Right cardiac atrium (tissue), 5 donors: ENCODE measurements at regions not wholly inside any gene's neighbourhood (a gene's known extent, or its start where the extent isn't known, plus 50 kb on each side); places are given as distances from the start of the nearest gene placed in this dataset.

ENCODE experiments used
- ATAC-seq, 2 donors: fragments of 200-7000 bp; cut with Tn5 transposase; one replicate each; pipeline versions ENCODE4 v1.8.0 to v1.9.1; 2020; ENCODE audit warnings: moderate library complexity in 2 of 2, mild to moderate bottlenecking in 1 of 2
- DNase-seq, 3 donors: peaks; one replicate each; pipeline ENCODE4 v3.0.0-alpha.2; 2020
- H3K27ac ChIP-seq: one replicate; pipeline ENCODE4 v1.5.1; 2013; ENCODE audit warnings: mild to moderate bottlenecking, low read length, control low read depth, moderate library complexity
- H3K27me3 ChIP-seq: one replicate; pipeline ENCODE4 v1.6.1; 2013; ENCODE audit not compliant: control insufficient read depth, insufficient read depth
- H3K4me1 ChIP-seq: one replicate; pipeline ENCODE4 v1.6.1; 2013; ENCODE audit warnings: low read length; ENCODE audit not compliant: control insufficient read depth, insufficient read depth
- H3K4me3 ChIP-seq: one replicate; pipeline ENCODE4 v1.5.1; 2013; ENCODE audit warnings: low read length, control low read depth
- H3K9me3 ChIP-seq: one replicate; pipeline ENCODE4 v1.6.1; 2013; ENCODE audit warnings: low read length; ENCODE audit not compliant: control insufficient read depth
- WGBS: extraction: QIAGEN DNeasy Blood & Tissue Kit; methylation state at CpG from one replicate; pipeline ENCODE4 v1.1.7; 2013; 5-methylcytosine and 5-hydroxymethylcytosine counted together
- intact Hi-C, 4 donors: fragments of 100-400 bp; cut with DNase I; formaldehyde crosslinking; loops; one replicate each; pipeline versions ENCODE4 v1.11.0 to v1.14.0; 2022 to 2023
- donor health status: healthy with polysubstance abuse.
- donor health status: DM: no; HTN: yes; CAD: no.
- donor health status: DM: no; HTN: no; CAD: no.
- donor health status: DM: no; HTN: yes; CAD: no; lungs with severe emphysema.
- donor health status: DM: yes; HTN: yes; CAD: no.

DNA sequence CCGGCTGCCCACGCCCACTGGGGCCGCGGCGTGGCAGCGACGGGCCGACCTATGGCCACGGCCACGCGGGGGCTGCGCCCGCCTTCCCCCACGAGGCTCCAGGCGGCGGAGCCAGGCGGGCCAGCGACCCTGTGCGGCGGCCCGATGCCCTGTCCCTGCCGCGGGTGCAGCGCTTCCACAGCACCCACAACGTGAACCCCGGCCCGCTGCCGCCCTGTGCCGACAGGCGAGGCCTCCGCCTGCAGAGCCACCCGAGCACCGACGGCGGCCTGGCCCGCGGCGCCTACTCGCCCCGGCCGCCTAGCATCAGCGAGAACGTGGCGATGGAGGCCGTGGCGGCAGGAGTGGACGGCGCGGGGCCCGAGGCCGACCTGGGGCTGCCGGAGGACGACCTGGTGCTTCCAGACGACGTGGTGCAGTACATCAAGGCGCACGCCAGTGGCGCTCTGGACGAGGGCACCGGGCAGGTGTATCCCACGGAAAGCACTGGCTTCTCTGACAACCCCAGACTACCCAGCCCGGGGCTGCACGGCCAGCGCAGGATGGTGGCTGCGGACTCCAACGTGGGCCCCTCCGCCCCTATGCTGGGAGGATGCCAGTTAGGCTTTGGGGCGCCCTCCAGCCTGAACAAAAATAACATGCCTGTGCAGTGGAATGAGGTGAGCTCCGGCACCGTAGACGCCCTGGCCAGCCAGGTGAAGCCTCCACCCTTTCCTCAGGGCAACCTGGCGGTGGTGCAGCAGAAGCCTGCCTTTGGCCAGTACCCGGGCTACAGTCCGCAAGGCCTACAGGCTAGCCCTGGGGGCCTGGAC is 253.2 kb downstream of the GLI2 start:
- Histone ChIP-seq H3K4me1 (no peaks in the 10 kb centered on the region), H3K27ac (no peak overlapping the region), H3K27me3 (no peaks in the 10 kb centered on the region), H3K4me3 (no peak overlapping the region), H3K9me3 (no peaks in the 10 kb centered on the region)
- WGBS = 95% methylated on average over 74 of the region's 74 CpGs
- intact Hi-C loops = no loop called here
- ATAC-seq = no peak
- DNase-seq = no peak

DNA sequence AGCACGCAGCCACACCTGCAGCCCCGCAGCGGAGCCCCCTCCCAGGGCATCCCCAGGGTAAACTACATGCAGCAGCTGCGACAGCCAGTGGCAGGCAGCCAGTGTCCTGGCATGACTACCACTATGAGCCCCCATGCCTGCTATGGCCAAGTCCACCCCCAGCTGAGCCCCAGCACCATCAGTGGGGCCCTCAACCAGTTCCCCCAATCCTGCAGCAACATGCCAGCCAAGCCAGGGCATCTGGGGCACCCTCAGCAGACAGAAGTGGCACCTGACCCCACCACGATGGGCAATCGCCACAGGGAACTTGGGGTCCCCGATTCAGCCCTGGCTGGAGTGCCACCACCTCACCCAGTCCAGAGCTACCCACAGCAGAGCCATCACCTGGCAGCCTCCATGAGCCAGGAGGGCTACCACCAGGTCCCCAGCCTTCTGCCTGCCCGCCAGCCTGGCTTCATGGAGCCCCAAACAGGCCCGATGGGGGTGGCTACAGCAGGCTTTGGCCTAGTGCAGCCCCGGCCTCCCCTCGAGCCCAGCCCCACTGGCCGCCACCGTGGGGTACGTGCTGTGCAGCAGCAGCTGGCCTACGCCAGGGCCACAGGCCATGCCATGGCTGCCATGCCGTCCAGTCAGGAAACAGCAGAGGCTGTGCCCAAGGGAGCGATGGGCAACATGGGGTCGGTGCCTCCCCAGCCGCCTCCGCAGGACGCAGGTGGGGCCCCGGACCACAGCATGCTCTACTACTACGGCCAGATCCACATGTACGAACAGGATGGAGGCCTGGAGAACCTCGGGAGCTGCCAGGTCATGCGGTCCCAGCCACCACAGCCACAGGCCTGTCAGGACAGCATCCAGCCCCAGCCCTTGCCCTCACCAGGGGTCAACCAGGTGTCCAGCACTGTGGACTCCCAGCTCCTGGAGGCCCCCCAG is 254.1 kb downstream of the GLI2 start:
- Histone ChIP-seq H3K4me3 (no peak overlapping the region), H3K27ac (no peak overlapping the region), H3K4me1 (no peaks in the 10 kb centered on the region), H3K9me3 (no peaks in the 10 kb centered on the region), H3K27me3 (no peaks in the 10 kb centered on the region)
- no peak for ATAC-seq
- no peak for DNase-seq
- intact Hi-C loops = no loop called here
- 90% methylated on average over 26 of the region's 26 CpGs for WGBS

DNA sequence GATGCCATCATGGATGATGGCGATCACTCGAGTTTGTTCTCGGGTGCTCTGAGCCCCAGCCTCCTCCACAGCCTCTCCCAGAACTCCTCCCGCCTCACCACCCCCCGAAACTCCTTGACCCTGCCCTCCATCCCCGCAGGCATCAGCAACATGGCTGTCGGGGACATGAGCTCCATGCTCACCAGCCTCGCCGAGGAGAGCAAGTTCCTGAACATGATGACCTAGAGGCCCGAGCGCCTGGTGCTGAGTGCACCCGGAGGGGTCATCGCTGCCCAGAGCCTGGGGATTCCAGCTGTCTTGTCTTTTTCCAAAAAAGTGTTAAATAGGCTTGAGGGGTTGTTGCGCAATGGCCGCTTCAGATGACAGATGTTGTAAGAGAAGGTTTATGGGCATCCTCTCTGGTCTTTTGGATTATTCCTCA is 254.8 kb downstream of the GLI2 start:
- DNase-seq (no peak), ATAC-seq (no peak)
- WGBS = 92% methylated on average over 15 of the region's 15 CpGs
- no peaks in the 10 kb centered on the region for H3K27me3 ChIP-seq
- no peaks in the 10 kb centered on the region for H3K9me3 ChIP-seq
- intact Hi-C loops = no loop called here
- H3K27ac ChIP-seq = no peak overlapping the region
- no peak overlapping the region for H3K4me3 ChIP-seq
- no peaks in the 10 kb centered on the region for H3K4me1 ChIP-seq

DNA sequence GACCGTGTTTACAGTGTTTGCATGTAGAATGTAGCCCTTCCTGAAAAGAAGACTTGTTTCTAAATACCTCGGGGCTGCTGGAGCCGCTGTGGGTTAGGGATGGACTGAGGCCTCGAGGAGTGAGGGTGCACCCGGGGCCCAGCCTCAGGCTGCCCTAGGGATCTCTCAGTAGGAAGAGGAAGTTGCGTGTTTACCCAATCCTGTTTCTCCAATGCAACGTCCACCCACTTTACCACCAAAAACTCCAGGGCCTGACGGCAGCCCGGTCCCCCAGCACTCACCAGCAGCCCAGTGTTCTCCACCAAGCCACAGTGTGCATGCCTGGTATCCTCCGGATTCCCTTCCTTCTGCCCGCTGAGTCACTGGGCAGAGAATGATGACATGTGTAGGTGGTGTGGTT is 255.8 kb downstream of the GLI2 start:
- DNase-seq (no peak), ATAC-seq (no peak)
- intact Hi-C loops = no loop called here
- H3K4me1 ChIP-seq = no peaks in the 10 kb centered on the region
- no peaks in the 10 kb centered on the region for H3K9me3 ChIP-seq
- no peak overlapping the region for H3K4me3 ChIP-seq
- H3K27me3 ChIP-seq = no peaks in the 10 kb centered on the region
- no peak overlapping the region for H3K27ac ChIP-seq
- WGBS = 83% methylated on average over 11 of the region's 11 CpGs

DNA sequence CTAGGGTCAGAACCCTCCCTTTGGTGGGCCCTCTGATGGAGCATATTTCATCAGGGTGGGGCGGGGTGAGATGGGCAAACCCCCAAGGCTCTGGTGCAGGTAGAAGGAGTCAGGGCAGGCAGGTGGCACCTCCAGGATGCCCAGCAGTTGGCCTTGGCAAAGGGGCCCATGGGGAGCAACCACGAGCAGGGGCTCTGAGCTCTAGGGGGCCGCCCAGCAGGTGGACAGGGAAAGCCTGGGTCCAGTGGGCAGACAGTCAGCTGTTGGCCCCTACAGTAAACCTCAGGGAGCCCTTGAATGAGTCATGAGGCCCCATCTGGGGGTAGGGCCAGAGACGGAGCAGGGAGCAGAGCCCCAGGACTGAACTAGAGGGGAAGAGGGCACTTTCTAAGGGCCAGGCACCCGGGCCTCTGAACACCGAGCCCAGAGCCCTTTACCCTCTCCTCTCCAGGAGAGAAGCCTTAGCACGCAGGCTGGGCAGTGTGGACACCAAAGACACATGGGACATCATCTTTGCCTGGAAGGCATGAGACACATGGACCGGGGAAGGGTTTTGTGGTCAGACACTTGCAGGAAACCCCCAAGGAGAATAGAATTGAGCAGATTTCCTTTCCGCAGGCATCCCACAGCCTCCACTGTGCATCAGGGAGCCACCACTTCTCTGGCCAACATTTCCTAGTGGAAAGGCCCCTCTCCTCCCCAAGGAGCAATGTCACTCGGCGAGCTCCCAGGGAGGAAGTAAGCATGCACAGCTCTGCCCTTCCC is 257.3 kb downstream of the GLI2 start:
- no peaks in the 10 kb centered on the region for H3K4me1 ChIP-seq
- WGBS = 90% methylated on average over 11 of the region's 11 CpGs
- no peaks in the 10 kb centered on the region for H3K9me3 ChIP-seq
- no peaks in the 10 kb centered on the region for H3K27me3 ChIP-seq
- H3K4me3 ChIP-seq = no peak overlapping the region
- DNase-seq = no peak
- ATAC-seq = peak in 1 of 2 donors; percentile 22
- intact Hi-C loops = no loop called here
- no peak overlapping the region for H3K27ac ChIP-seq

DNA sequence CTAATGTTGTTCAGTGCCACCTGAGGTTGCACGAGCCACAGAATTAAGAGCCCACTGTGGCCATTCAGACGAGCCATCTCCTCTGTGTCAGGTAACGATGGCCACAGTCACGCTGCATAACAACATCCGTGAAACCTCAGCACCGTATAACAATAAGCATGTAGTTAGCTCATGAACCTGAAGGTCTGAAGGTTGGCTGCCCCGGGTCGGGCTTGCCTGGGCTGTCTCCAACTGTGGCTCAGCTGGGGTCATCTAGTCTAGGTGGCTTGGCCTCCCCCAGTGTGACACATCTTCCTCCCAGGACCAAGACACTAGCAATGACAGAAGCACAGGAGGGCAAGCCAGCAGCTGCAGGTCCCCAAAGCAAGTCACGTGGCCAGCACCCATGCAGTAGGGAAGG is 258.0 kb downstream of the GLI2 start:
- Histone ChIP-seq H3K4me1 (no peaks in the 10 kb centered on the region), H3K9me3 (no peaks in the 10 kb centered on the region), H3K27me3 (no peaks in the 10 kb centered on the region), H3K27ac (no peak overlapping the region), H3K4me3 (no peak overlapping the region)
- intact Hi-C loops = no loop called here
- WGBS = 82% methylated on average over 9 of the region's 9 CpGs
- DNase-seq (no peak), ATAC-seq (no peak)

DNA sequence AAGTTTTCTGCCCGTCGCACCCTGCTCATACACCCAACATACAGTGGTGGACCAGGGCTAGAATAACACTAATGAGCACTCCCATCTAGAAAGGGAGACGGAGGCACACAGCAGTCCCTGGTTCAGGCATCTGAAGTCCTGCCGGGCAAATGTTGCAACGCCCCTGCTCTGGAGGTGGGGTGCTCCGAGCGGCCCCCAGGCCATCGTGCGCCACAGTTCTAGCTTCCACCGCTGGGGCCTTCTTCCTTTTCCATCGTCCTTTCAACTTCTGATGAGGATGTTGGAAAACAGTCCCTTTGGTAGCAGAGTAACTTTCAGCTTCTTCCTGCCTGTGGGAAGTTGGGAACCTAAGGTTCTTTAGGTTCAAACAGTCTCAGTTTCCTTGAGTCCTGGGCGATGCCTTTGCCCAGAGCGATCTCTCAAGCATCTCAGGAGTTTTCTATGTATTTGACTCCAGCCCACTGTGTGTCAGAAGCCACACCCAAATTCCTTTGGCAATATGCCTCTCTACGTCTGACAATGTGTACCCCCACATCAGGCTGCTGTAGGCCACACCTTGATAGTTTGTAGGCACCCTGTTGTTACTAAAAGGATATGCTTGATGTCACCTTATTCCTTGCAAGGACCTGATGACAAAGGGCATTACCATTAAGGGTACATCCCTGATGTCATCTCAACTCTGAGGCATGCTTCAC is 258.8 kb downstream of the GLI2 start:
- Histone ChIP-seq H3K27ac (no peak overlapping the region), H3K9me3 (no peaks in the 10 kb centered on the region), H3K27me3 (no peaks in the 10 kb centered on the region), H3K4me1 (no peaks in the 10 kb centered on the region), H3K4me3 (no peak overlapping the region)
- DNase-seq (no peak), ATAC-seq (no peak)
- intact Hi-C loops = no loop called here
- WGBS = 89% methylated on average over 14 of the region's 14 CpGs

DNA sequence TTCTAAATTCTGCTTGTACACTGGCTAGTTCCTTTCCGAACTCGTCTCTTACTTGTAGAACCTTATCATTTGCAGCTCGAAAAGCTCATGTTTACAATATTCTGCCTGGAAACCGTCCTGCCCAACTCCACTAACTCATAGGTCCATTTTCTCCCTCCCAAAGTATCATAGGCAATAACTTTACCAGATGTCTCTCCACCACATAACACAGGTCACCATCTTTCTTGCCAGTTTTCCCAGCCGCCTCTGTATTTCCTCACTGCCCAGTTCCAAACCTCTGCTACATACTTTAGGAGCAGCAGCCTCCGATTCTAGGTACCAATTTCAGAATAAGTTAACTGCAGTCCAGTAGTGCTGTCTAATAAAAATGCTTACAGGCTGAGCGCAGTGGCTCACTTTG is 259.5 kb downstream of the GLI2 start:
- no peaks in the 10 kb centered on the region for H3K27me3 ChIP-seq
- H3K4me1 ChIP-seq = no peaks in the 10 kb centered on the region
- DNase-seq = no peak
- intact Hi-C loops = no loop called here
- 72% methylated on average over 7 of the region's 7 CpGs for WGBS
- H3K9me3 ChIP-seq = no peaks in the 10 kb centered on the region
- no peak for ATAC-seq
- no peak overlapping the region for H3K4me3 ChIP-seq
- H3K27ac ChIP-seq = no peak overlapping the region

DNA sequence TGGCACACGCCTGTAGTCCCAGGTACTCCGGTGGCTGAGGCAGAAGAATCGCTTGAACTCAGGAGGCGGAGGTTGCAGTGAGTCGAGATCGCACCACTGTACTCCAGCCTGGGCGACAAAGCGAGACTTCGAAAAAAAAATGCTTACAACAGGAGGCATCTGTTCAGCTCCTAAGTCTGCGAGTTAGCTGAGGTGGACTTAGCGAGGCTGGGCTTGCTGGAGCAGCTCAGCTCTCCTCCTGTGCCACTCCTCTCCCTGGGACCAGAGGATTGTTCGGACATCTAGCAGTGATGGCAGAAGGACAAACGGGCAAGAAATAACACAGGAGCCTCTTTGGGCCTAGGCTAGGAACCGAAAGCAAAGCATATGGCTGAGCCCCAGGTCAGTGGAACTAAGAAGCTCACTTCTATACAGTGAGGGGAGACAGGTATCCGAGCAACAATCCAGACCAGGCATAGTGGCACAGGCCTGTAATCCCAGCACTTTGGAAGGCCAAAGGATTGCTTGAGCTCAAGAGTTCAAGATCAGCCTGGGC is 260.1 kb downstream of the GLI2 start:
- Histone ChIP-seq H3K9me3 (no peaks in the 10 kb centered on the region), H3K4me3 (no peak overlapping the region), H3K27ac (no peak overlapping the region), H3K27me3 (no peaks in the 10 kb centered on the region), H3K4me1 (no peaks in the 10 kb centered on the region)
- 94% methylated on average over 15 of the region's 15 CpGs for WGBS
- ATAC-seq (no peak), DNase-seq (no peak)
- intact Hi-C loops = no loop called here

DNA sequence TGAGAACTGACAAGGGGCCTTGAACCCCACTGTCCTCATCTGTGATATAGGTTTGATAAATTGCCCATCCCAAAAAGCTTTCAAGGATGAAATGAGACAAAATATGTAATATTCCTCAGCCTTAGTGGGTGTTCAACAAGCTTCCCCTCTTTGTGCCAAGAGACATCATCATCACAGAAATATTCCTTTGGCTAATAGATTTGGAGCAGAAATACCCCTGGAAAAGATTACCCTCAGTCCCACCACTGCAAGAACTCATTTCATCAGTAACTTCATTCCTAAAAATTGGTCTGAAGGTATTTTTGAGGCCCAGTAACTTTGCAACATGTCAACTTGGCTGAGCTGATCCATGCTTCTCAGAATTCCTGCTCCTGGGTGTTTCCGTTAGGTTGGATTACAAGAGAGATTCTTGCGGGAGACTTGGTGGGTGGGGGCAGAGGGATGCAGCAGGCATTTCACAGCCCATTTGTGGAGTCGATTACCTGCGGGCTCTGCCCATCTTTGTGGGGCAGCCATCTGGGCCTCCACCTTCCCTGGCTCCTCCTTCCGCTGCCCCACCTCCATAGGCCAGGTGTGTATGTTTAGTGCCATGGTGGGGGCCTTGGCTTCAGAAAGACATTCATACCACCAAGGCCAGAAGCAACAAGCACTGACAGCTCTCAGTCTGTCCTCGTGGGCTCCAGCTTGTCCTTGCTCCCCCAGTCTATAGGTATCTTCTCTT is 263.9 kb downstream of the GLI2 start:
- intact Hi-C loops = no loop called here
- H3K27me3 ChIP-seq = no peaks in the 10 kb centered on the region
- no peaks in the 10 kb centered on the region for H3K4me1 ChIP-seq
- DNase-seq (no peak), ATAC-seq (no peak)
- 76% methylated on average over 6 of the region's 6 CpGs for WGBS
- no peak overlapping the region for H3K4me3 ChIP-seq
- no peaks in the 10 kb centered on the region for H3K9me3 ChIP-seq
- no peak overlapping the region for H3K27ac ChIP-seq
